CD4-positive, alpha-beta T cell (primary cell): ENCODE measurements at regions not wholly inside any gene's neighbourhood (a gene's known extent, or its start where the extent isn't known, plus 50 kb on each side); places are given as distances from the start of the nearest gene placed in this dataset.

ENCODE experiments used
- ATAC-seq: fragments of 200-7000 bp; cut with Tn5 transposase; one replicate; pipeline ENCODE4 v1.10.0; 2022; ENCODE audit warnings: mild to moderate bottlenecking; ENCODE audit not compliant: poor library complexity
- CTCF ChIA-PET: fragments of 350-600 bp; sonication (Branson Sonifier 250); formaldehyde crosslinking; loops from one replicate; lab custom pipeline; 2021; ENCODE audit warnings: antibody characterized with exemption, inconsistent platforms; lab: Charles Lee
- POLR2A ChIA-PET: fragments of 350-600 bp; sonication (Branson Sonifier 250); formaldehyde crosslinking; loops from one replicate; lab custom pipeline; 2021; ENCODE audit warnings: antibody characterized with exemption, inconsistent platforms; lab: Charles Lee
- DNase-seq, 14 experiments: peaks; one replicate each; pipeline ENCODE4 v3.0.0-alpha.2; 2013 to 2020; ENCODE audit warnings: mixed read lengths in 2 of 14
- H3K27ac ChIP-seq, 2 donors: one replicate each; pipeline versions ENCODE4 v1.5.1 to v1.7.0; 2013; ENCODE audit warnings: low read length in 2 of 2, low read depth in 1 of 2, mild to moderate bottlenecking in 1 of 2
- H3K27me3 ChIP-seq, 2 experiments: 1 replicate in 1 of 2; 2 replicates in 1 of 2; pipeline versions ENCODE4 v1.6.1 to v1.7.0; 2013; ENCODE audit warnings: low read length in 2 of 2, control low read depth in 1 of 2, mild to moderate bottlenecking in 1 of 2, moderate library complexity in 1 of 2; ENCODE audit not compliant: insufficient read depth in 2 of 2, control insufficient read depth in 1 of 2
- H3K36me3 ChIP-seq: one replicate; pipeline ENCODE4 v1.6.1; 2013; ENCODE audit warnings: low read length, control low read depth; ENCODE audit not compliant: insufficient read depth
- H3K4me1 ChIP-seq: one replicate; pipeline ENCODE4 v1.6.1; 2013; ENCODE audit warnings: low read length, control low read depth; ENCODE audit not compliant: insufficient read depth
- H3K4me3 ChIP-seq: one replicate; pipeline ENCODE4 v1.5.1; 2013; ENCODE audit warnings: mild to moderate bottlenecking, low read length, moderate library complexity
- H3K9me3 ChIP-seq, 2 experiments: 1 replicate in 1 of 2; 2 replicates in 1 of 2; pipeline versions ENCODE4 v1.6.1 to v1.7.0; 2013; ENCODE audit warnings: low read length in 2 of 2, mild to moderate bottlenecking in 2 of 2, control low read depth in 1 of 2, moderate library complexity in 1 of 2; ENCODE audit not compliant: control insufficient read depth in 1 of 2, insufficient read depth in 1 of 2
- H3K27ac Mint-ChIP-seq: one replicate; pipeline ENCODE4 v1.8.0; 2020; ENCODE audit warnings: mixed read lengths
- H3K27me3 Mint-ChIP-seq: one replicate; pipeline ENCODE4 v1.8.0; 2021; ENCODE audit warnings: mixed read lengths
- H3K36me3 Mint-ChIP-seq: one replicate; pipeline ENCODE4 v1.8.0; 2021; ENCODE audit warnings: low read depth, mixed read lengths
- H3K4me1 Mint-ChIP-seq: one replicate; pipeline ENCODE4 v1.8.0; 2021; ENCODE audit warnings: low read depth, mixed read lengths
- H3K4me3 Mint-ChIP-seq: one replicate; pipeline ENCODE4 v1.8.0; 2020; ENCODE audit warnings: mild to moderate bottlenecking, mixed read lengths
- H3K9me3 Mint-ChIP-seq: one replicate; pipeline ENCODE4 v1.8.0; 2020; ENCODE audit warnings: mixed read lengths
- CTCF ChIP-seq: fragments of 200-600 bp; IDR thresholded peaks from one replicate; pipeline ENCODE4 v1.8.0; 2022; ENCODE audit warnings: antibody characterized with exemption, mild to moderate bottlenecking
- intact Hi-C, 2 experiments: fragments of 100-400 bp; cut with DNase I in 1 of 2; cut with micrococcal nuclease in 1 of 2; formaldehyde crosslinking; loops; one replicate each; pipeline versions ENCODE4 v1.15.1 to v1.9.0; 2023 to 2025; cut with DNase I, micrococcal nuclease

DNA sequence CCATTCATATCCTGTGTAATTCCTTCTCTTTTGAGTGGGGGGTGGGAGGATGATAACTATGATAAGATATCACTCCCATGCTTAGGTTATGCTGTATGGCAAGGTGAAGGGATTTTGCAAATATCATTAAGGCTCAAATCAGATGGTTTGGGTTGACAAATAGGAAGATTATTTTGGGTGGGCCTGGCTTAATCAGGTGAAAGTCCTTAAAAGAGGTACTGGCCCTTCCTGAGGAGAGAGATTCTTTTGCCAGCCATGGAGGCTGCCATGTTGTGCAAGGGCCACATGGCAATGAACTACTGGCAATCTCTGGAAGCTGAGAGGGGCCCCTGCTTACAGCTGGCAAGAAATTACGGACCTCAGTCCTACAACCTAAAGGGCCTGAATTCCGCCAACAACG, 174.6 kb upstream of the FOXD3 start:
- Mint-ChIP-seq H3K36me3 (no peaks in the 10 kb centered on the region), H3K27ac (no peak overlapping the region), H3K27me3 (peaks cover 20% of the 10 kb centered on the region), H3K4me1 (no peaks in the 10 kb centered on the region), H3K9me3 (no peaks in the 10 kb centered on the region), H3K4me3 (no peak overlapping the region)
- intact Hi-C loops = no loop called here
- no peak for TF ChIP-seq CTCF
- no peak for ATAC-seq
- CTCF ChIA-PET = no interaction called here
- DNase-seq = no peak
- Histone ChIP-seq H3K4me1 (no peaks in the 10 kb centered on the region), H3K27me3 (peaks cover 2 to 4% of the 10 kb centered on the region in 2 experiments), H3K27ac (no peak overlapping the region), H3K36me3 (no peaks in the 10 kb centered on the region), H3K4me3 (no peak overlapping the region), H3K9me3 (no peaks in the 10 kb centered on the region)
- POLR2A ChIA-PET = no interaction called here

DNA sequence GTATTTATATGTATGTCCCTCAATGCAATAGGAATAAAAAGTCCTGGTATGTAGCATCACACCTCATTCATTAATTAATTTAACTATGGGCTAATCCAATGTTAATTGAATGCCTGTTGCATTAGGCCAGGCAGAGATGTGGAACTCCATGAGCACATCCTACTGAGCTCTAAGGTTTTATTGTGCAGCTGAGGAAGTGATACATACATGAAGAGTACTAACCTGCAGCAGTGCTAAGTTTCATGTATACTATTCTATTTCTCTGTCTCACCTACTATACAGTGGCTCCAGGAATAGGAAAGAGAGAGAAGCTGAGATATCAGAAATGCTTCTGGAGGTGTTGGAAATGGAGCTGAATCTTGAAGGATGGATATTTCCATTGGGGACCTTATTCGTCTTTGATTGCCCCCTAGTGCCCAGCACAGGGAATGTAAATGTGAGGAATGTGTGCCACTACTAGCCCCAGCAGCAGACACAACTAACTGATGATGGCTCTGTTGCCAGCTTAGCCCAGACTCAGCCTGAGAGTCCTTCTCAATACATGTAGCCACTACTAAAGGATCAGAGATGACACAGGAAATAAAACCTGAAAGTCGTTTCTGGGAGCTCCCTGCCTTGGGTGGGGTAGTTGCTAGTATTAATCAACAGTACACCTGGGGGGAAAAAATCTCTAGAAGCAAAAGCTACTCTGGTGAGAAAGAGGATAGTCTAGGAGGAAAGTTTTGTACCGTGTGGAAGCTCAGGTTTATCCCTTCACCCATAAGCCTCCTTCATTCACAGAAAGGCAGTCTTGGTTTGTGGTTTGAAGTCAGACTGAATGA, 173.3 kb upstream of the FOXD3 start:
- intact Hi-C loops = no loop called here
- H3K36me3 Mint-ChIP-seq = no peaks in the 10 kb centered on the region
- H3K27ac Mint-ChIP-seq = no peak overlapping the region
- DNase-seq (no peak), ATAC-seq (no peak)
- Histone ChIP-seq H3K4me1 (no peaks in the 10 kb centered on the region), H3K9me3 (no peaks in the 10 kb centered on the region), H3K4me3 (no peak overlapping the region), H3K27me3 (peaks cover 2 to 4% of the 10 kb centered on the region in 2 experiments), H3K36me3 (no peaks in the 10 kb centered on the region), H3K27ac (no peak overlapping the region)
- POLR2A ChIA-PET = no interaction called here
- no peaks in the 10 kb centered on the region for H3K9me3 Mint-ChIP-seq
- no peak for TF ChIP-seq CTCF
- CTCF ChIA-PET = no interaction called here
- no peaks in the 10 kb centered on the region for H3K4me1 Mint-ChIP-seq
- no peak overlapping the region for H3K4me3 Mint-ChIP-seq
- H3K27me3 Mint-ChIP-seq = peaks cover 26% of the 10 kb centered on the region

GRCh38 chr1:63152572-63152971, 169.8 kb upstream of the FOXD3 start:
- Histone ChIP-seq H3K4me3 (no peak overlapping the region), H3K9me3 (no peaks in the 10 kb centered on the region), H3K27ac (no peak overlapping the region), H3K4me1 (no peaks in the 10 kb centered on the region), H3K27me3 (peaks cover 2 to 4% of the 10 kb centered on the region in 2 experiments), H3K36me3 (no peaks in the 10 kb centered on the region)
- intact Hi-C loops = no loop called here
- ATAC-seq (no peak), DNase-seq (no peak)
- ChIA-PET CTCF (no interaction called here), POLR2A (no interaction called here)
- Mint-ChIP-seq H3K27me3 (peaks cover 20% of the 10 kb centered on the region), H3K9me3 (no peaks in the 10 kb centered on the region), H3K4me3 (no peak overlapping the region), H3K27ac (no peak overlapping the region), H3K4me1 (no peaks in the 10 kb centered on the region), H3K36me3 (no peaks in the 10 kb centered on the region)
- no peak for TF ChIP-seq CTCF
